GM20000 (cell line): ENCODE measurements at regions not wholly inside any gene's neighbourhood (a gene's known extent, or its start where the extent isn't known, plus 50 kb on each side); places are given as distances from the start of the nearest gene placed in this dataset.

ENCODE experiments used
- DNase-seq: peaks from one replicate; pipeline ENCODE4 v3.0.0; 2012; ENCODE audit warnings: low spot score
- CTCF ChIP-seq: IDR thresholded peaks from 2 replicates; pipeline ENCODE4 v1.5.1; 2012; ENCODE audit warnings: mild to moderate bottlenecking, control low read depth; ENCODE audit errors: extremely low read depth, missing control alignments

GRCh38 chr13:78185700-78186099, 267.1 kb upstream of the EDNRB start:
- DNase-seq, result no peak
- no peak for TF ChIP-seq CTCF

DNA sequence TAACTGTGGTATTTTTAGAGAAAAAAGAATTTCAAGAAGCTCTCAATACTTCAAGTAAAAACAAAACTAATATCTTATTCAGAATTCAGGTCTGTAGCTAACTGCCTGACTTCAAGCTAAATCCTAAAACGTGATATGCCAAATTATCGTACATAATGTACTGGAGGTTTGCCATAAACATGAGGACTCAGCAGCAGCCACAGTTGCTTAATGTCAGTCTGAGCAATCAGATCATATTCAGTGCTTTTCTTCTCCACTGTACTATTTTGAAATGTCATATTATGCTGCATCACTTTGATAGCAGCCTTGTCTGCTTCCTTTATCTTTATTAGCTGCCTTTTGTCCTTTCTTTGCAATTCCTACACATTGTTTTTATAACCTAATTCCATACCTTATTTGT, 265.1 kb upstream of the EDNRB start:
- no peak for DNase-seq
- no peak for TF ChIP-seq CTCF

DNA sequence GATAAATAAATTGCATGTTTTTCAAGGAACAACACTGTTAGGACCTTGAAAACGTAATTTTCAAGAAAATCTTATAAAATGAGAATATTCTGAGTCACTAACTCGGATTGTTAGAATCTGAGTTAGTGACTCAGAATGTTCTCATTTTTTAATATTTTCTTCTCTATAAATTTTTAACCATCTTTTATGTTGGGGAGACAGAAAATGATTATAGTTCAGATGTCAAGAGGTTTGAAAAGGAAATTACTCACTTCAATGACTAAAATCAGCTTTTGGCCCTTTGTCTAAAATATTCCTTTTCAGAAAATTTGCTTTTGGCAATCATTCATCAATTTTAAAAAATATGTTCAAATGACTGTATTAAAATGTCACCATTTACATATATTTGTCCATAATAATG, 264.2 kb upstream of the EDNRB start:
- TF ChIP-seq CTCF, result no peak
- DNase-seq, result no peak

DNA sequence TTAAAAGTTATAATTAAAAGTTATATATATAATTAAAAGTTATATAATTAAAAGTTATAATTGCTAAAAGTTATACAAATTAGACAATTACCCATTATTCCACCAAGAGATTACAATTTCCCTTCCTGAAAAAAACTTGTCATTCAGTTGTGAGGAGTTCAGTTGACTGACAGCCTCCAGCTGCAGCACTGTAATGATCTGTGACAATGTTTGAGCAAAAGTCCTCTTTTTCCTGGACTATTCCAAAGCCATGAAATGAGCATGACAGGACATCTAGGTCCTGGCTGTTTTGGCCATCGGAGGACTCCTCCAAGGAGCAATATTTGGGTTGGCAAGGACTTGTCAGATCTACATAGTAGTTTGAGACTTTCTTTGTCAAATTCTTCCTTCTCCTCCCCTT, 258.7 kb upstream of the EDNRB start:
- no peak for TF ChIP-seq CTCF
- DNase-seq, result no peak

GRCh38 chr13:78176880-78177279, 258.2 kb upstream of the EDNRB start:
- DNase-seq, result no peak
- TF ChIP-seq CTCF, result no peak

- DNase-seq, result no peak
- TF ChIP-seq CTCF, result no peak
These were observed 250.8 kb upstream of the EDNRB start for GRCh38 chr13:78169386-78169785.

GRCh38 chr13:78168981-78169380, 250.3 kb upstream of the EDNRB start:
- DNase-seq, result no peak
- TF ChIP-seq CTCF, result no peak
